ENCODE measurements at regions not wholly inside any gene's neighbourhood (a gene's known extent, or its start where the extent isn't known, plus 50 kb on each side); places are given as distances from the start of the nearest gene placed in this dataset.
A peak's percentile ranks its signal among the peaks of the same experiment; 100 is the strongest.

- no peaks in the 10 kb centered on the region for H3K36me3 ChIP-seq
- H3K9me3 ChIP-seq (ENCODE audit: low read depth): no peaks in the 10 kb centered on the region
- TF ChIP-seq, protein P1, sequence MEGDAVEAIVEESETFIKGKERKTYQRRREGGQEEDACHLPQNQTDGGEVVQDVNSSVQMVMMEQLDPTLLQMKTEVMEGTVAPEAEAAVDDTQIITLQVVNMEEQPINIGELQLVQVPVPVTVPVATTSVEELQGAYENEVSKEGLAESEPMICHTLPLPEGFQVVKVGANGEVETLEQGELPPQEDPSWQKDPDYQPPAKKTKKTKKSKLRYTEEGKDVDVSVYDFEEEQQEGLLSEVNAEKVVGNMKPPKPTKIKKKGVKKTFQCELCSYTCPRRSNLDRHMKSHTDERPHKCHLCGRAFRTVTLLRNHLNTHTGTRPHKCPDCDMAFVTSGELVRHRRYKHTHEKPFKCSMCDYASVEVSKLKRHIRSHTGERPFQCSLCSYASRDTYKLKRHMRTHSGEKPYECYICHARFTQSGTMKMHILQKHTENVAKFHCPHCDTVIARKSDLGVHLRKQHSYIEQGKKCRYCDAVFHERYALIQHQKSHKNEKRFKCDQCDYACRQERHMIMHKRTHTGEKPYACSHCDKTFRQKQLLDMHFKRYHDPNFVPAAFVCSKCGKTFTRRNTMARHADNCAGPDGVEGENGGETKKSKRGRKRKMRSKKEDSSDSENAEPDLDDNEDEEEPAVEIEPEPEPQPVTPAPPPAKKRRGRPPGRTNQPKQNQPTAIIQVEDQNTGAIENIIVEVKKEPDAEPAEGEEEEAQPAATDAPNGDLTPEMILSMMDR (IDR thresholded peaks at IDR 0.05): no peak
- no peak for TF ChIP-seq EZH2phosphoT487 (IDR thresholded peaks at IDR 0.05)
- H3K4me1 Mint-ChIP-seq: peaks cover 68% of the 10 kb centered on the region
- no peaks in the 10 kb centered on the region for H3K36me3 Mint-ChIP-seq
- H3K27me3 ChIP-seq: peaks cover 17% of the 10 kb centered on the region
- H3K79me2 ChIP-seq (ENCODE audit: low read depth): no peaks in the 10 kb centered on the region
- peak overlapping the region; percentile 24 for H3K27ac Mint-ChIP-seq
- H4K20me1 ChIP-seq (ENCODE audit: low read depth): no peaks in the 10 kb centered on the region
- H3K4me3 ChIP-seq: no peak overlapping the region
- peaks cover 43% of the 10 kb centered on the region for H3F3A ChIP-seq (ENCODE audit: low read depth)
- H3K4me3 Mint-ChIP-seq: peak overlapping the region; percentile 71
- H3K27me3 Mint-ChIP-seq (ENCODE audit: insufficient read depth, low read depth): peaks cover 15% of the 10 kb centered on the region
- peak overlapping the region; percentile 96 for H2AFZ ChIP-seq (replicated peaks)
- peak overlapping the region; percentile 48 for H3K4me2 ChIP-seq
- H3K9ac ChIP-seq: no peak overlapping the region
- no peaks in the 10 kb centered on the region for H3K9me3 Mint-ChIP-seq
- no peak overlapping the region for H3K27ac ChIP-seq
- DNase-seq (ENCODE audit: low spot score): no peak
- H3K4me1 ChIP-seq: peaks cover 64% of the 10 kb centered on the region
These were observed 70.8 kb upstream of the UNC5A start for GRCh38 chr5:176739461-176740051.

DNA sequence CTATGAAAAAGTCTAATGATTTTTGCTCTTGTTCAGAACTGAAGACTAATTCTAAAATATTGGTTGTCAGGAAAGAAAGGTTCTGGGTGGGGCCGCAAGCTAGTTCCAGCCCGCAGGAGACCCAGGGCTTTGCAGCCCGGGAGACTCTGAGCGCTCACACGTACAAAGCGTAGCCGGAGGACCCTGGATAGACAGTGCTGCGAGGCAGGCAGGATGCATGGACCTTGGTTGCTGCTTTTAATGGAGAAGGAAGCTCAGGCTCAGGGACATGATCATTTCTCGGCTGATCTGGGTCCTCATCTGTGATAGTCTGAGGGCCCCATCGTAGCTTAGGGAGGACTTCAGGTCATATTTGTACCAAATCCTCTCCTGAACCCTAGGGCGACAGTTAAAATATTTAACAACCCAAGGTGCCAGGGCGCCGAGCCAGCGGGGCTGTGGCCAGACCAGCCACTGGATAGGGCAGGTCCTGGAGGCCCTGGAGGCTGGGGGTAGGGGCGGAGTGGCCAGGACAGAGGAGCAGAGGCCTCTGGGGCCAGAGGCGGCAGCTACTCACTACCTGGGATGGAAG is 70.1 kb upstream of the UNC5A start:
- Histone ChIP-seq H3K4me2 (peak overlapping the region; percentile 48), H3K4me3 (no peak overlapping the region), H3K4me1 (peaks cover 66% of the 10 kb centered on the region), H3K36me3 (no peaks in the 10 kb centered on the region), H2AFZ (replicated peaks) (peak overlapping the region; percentile 96), H3K9me3 (ENCODE audit: low read depth) (no peaks in the 10 kb centered on the region), H4K20me1 (ENCODE audit: low read depth) (no peaks in the 10 kb centered on the region), H3F3A (ENCODE audit: low read depth) (peaks cover 50% of the 10 kb centered on the region), H3K79me2 (ENCODE audit: low read depth) (no peaks in the 10 kb centered on the region), H3K27ac (no peak overlapping the region), H3K9ac (no peak overlapping the region), H3K27me3 (peaks cover 17% of the 10 kb centered on the region)
- Mint-ChIP-seq H3K4me3 (peak overlapping the region; percentile 71), H3K9me3 (no peaks in the 10 kb centered on the region), H3K4me1 (peaks cover 72% of the 10 kb centered on the region), H3K27me3 (ENCODE audit: insufficient read depth, low read depth) (peaks cover 14% of the 10 kb centered on the region), H3K27ac (peak overlapping the region; percentile 24), H3K36me3 (no peaks in the 10 kb centered on the region)
- DNase-seq (ENCODE audit: low spot score): no peak
- TF ChIP-seq, protein P1 (IDR thresholded peaks at IDR 0.05): no peak
- TF ChIP-seq EZH2phosphoT487 (IDR thresholded peaks at IDR 0.05) (no peak), EZH2 (IDR thresholded peaks at IDR 0.05) (no peak)

DNA sequence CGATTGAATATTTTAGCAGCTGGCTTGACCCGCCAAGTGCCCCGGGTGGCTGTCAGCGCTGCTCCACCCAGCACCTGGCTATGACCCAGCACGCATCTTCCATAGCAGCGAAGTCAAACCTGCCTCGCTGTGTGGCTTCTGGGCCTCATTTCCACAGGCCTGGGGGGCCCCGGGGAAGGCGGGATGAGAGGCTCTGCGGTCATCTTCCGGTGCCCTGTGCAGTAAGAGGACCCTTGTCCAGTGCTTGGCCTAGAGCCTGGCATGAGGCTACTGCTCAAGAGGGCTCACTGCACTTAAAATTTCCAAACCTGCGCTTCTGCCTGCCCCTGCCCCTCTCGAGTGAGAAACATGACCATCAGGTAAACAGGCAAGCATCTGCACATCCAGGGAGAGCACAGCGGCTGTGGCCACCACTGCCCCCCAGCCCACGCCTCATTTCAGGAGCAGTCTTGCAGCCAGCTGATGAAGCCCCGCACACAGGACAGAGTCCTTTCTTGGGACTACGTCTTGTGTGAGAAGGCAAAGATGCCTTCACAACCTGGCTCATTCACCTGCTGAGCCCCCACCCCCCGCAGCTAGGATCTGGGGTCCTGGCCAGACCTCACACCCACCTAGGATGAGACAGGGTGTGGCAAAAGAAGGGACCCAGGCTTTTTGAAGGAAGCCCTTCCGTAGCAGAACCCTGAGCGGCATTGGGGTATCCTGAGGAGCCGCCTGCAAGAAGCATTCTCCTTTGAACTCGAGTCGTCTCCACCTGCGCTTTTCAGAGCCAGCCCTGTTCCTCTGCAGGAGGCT is 69.5 kb upstream of the UNC5A start:
- Mint-ChIP-seq H3K27ac (peak overlapping the region; percentile 69), H3K9me3 (no peaks in the 10 kb centered on the region), H3K27me3 (ENCODE audit: insufficient read depth, low read depth) (peaks cover 17% of the 10 kb centered on the region), H3K4me3 (peak overlapping the region; percentile 43), H3K4me1 (peaks cover 79% of the 10 kb centered on the region), H3K36me3 (no peaks in the 10 kb centered on the region)
- H3K79me2 ChIP-seq (ENCODE audit: low read depth): no peaks in the 10 kb centered on the region
- peaks cover 68% of the 10 kb centered on the region for H3K4me1 ChIP-seq
- H2AFZ ChIP-seq (replicated peaks): no peak overlapping the region
- no peak for DNase-seq (ENCODE audit: low spot score)
- no peak overlapping the region for H3K4me2 ChIP-seq
- H4K20me1 ChIP-seq (ENCODE audit: low read depth): no peaks in the 10 kb centered on the region
- H3F3A ChIP-seq (ENCODE audit: low read depth): peaks cover 51% of the 10 kb centered on the region
- TF ChIP-seq, protein P1 (IDR thresholded peaks at IDR 0.05): no peak
- TF ChIP-seq EZH2 (IDR thresholded peaks at IDR 0.05) (no peak), EZH2phosphoT487 (IDR thresholded peaks at IDR 0.05) (no peak)
- H3K27me3 ChIP-seq: peaks cover 17% of the 10 kb centered on the region
- H3K4me3 ChIP-seq: no peak overlapping the region
- no peak overlapping the region for H3K27ac ChIP-seq
- no peaks in the 10 kb centered on the region for H3K36me3 ChIP-seq
- no peaks in the 10 kb centered on the region for H3K9me3 ChIP-seq (ENCODE audit: low read depth)
- no peak overlapping the region for H3K9ac ChIP-seq
